Right lobe of liver (tissue), 4 donors: ENCODE measurements at regions not wholly inside any gene's neighbourhood (a gene's known extent, or its start where the extent isn't known, plus 50 kb on each side); places are given as distances from the start of the nearest gene placed in this dataset.

Experiments
- CTCF ChIP-seq, 4 donors: fragments of 200-600 bp in 3 of 4; fragments of 450-650 bp in 1 of 4; IDR thresholded peaks; one replicate each; pipeline versions ENCODE4 v1.5.1 to v1.8.0; 2016 to 2022; ENCODE audit warnings: antibody characterized with exemption in 4 of 4, mild to moderate bottlenecking in 2 of 4
- POLR2A ChIP-seq: fragments of 450-650 bp; IDR thresholded peaks from one replicate; pipeline ENCODE4 v1.6.1; 2017; ENCODE audit warnings: antibody characterized with exemption, mild to moderate bottlenecking
- donor health status: DM: no; HTN: no; CAD: no.
- donor health status: DM: no; HTN: no; CAD: no.
- donor health status: DM: no; HTN: yes; CAD: no.

GRCh38 chr3:76367281-76367680, 581.9 kb upstream of the ZNF717 start:
- TF ChIP-seq CTCF (IDR thresholded peaks at IDR 0.05) (no peak), POLR2A (no peak)
